ENCODE measurements at regions not wholly inside any gene's neighbourhood (a gene's known extent, or its start where the extent isn't known, plus 50 kb on each side); places are given as distances from the start of the nearest gene placed in this dataset.

DNA sequence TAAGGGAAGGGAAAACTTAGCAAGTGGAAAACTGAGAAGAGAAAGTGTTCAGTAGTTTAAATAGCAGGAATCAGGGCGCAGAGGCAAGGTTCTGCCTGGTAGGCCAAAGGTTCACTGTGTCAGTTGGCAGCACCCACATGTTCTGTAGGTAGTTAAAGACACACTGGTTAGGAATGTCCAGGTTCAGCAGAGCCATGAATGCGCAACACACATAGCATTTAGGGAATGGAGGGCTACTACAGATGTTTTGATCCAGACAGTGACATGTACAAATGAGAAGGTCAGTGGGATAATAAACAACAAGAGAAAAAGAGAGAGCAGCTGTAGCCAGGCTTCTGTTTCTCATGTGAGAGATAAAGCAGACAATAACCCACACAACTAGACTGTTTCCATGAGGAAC is 56.2 kb upstream of the ARHGAP42 start:
- no peak for TF ChIP-seq ZFX (IDR thresholded peaks at IDR 0.05; ENCODE audit: borderline replicate concordance)
- TF ChIP-seq, protein P1, sequence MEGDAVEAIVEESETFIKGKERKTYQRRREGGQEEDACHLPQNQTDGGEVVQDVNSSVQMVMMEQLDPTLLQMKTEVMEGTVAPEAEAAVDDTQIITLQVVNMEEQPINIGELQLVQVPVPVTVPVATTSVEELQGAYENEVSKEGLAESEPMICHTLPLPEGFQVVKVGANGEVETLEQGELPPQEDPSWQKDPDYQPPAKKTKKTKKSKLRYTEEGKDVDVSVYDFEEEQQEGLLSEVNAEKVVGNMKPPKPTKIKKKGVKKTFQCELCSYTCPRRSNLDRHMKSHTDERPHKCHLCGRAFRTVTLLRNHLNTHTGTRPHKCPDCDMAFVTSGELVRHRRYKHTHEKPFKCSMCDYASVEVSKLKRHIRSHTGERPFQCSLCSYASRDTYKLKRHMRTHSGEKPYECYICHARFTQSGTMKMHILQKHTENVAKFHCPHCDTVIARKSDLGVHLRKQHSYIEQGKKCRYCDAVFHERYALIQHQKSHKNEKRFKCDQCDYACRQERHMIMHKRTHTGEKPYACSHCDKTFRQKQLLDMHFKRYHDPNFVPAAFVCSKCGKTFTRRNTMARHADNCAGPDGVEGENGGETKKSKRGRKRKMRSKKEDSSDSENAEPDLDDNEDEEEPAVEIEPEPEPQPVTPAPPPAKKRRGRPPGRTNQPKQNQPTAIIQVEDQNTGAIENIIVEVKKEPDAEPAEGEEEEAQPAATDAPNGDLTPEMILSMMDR (IDR thresholded peaks at IDR 0.05), result no peak
- H3K27ac ChIP-seq, result no peak overlapping the region

DNA sequence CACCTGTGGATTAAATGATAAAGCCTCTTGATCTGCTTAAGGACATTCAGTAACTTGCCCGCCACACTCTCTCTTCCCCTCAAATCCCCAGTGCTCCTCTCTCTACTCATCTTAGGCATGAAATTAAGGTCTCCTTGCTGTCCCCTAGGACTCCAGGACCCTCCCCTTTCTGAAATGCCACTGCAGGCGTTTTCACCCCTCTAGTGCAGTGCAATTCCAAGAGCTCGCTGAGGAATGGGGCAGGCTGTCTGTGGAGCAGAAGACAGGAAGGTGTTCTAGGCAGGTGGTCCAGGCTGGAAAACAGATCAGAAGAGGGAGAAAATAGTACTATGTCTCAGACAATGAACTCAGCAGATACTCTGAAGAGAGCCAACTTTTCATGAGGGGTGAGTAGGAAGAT is 55.8 kb upstream of the ARHGAP42 start:
- TF ChIP-seq ZFX (IDR thresholded peaks at IDR 0.05; ENCODE audit: borderline replicate concordance), result no peak
- TF ChIP-seq, protein P1 (IDR thresholded peaks at IDR 0.05), result no peak
- no peak overlapping the region for H3K27ac ChIP-seq

- no peak for TF ChIP-seq ZFX (IDR thresholded peaks at IDR 0.05; ENCODE audit: borderline replicate concordance)
- TF ChIP-seq, protein P1 (IDR thresholded peaks at IDR 0.05), result no peak
- peak overlapping the region; percentile 81 for H3K27ac ChIP-seq
Observed at GRCh38 chr11:100632941-100633452, 54.1 kb upstream of the ARHGAP42 start.

DNA sequence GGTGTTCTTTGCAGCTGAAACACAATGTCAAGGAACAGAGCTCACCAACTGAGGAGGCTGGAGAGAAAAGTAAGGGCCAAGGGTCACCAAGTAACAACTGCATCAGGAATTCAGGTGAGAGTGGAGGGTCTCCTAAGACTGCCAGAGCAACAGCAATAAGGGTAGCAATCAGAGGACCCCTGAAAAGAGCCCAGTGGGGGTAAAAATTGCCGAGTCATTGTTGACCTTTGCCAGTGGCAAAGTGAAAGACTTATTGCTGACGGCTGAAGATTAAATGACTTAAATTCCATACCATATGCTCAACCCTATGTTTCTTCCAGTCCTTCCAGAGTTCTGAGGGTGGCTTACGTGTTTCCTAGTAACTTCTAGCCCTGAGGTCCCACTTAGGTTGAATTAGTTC is 51.9 kb upstream of the ARHGAP42 start:
- H3K27ac ChIP-seq, result no peak overlapping the region
- no peak for TF ChIP-seq ZFX (IDR thresholded peaks at IDR 0.05; ENCODE audit: borderline replicate concordance)
- TF ChIP-seq, protein P1 (IDR thresholded peaks at IDR 0.05), result no peak

DNA sequence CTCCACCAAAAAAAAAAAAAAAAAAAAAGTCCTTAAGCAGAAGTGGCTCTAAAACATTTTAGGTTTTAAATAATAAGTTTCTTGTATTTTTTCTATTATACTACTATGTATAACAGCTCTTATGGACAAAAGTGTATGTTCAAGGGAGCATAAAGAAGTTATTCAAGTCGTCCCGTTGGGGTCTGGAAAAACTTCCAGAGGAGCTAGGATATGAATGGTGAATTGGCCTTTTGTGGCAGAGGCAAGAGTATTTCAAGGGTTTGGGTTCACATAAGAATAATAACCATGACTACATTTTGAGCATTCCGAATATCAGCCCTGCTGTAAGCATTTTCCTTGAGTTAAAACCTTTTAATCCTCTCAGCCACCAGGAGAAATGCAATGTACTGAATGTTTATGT is 50.6 kb upstream of the ARHGAP42 start:
- no peak for TF ChIP-seq ZFX (IDR thresholded peaks at IDR 0.05; ENCODE audit: borderline replicate concordance)
- TF ChIP-seq, protein P1 (IDR thresholded peaks at IDR 0.05), result no peak
- no peak overlapping the region for H3K27ac ChIP-seq

Data from 22Rv1 (cell line).